ENCODE measurements at regions not wholly inside any gene's neighbourhood (a gene's known extent, or its start where the extent isn't known, plus 50 kb on each side); places are given as distances from the start of the nearest gene placed in this dataset.
A peak's percentile ranks its signal among the peaks of the same experiment; 100 is the strongest.
"Not testable (repeated sequence)": the region's sequence is repeated elsewhere in the genome, so short reads cannot be mapped to it uniquely, and the experiment has no call there.

DNA sequence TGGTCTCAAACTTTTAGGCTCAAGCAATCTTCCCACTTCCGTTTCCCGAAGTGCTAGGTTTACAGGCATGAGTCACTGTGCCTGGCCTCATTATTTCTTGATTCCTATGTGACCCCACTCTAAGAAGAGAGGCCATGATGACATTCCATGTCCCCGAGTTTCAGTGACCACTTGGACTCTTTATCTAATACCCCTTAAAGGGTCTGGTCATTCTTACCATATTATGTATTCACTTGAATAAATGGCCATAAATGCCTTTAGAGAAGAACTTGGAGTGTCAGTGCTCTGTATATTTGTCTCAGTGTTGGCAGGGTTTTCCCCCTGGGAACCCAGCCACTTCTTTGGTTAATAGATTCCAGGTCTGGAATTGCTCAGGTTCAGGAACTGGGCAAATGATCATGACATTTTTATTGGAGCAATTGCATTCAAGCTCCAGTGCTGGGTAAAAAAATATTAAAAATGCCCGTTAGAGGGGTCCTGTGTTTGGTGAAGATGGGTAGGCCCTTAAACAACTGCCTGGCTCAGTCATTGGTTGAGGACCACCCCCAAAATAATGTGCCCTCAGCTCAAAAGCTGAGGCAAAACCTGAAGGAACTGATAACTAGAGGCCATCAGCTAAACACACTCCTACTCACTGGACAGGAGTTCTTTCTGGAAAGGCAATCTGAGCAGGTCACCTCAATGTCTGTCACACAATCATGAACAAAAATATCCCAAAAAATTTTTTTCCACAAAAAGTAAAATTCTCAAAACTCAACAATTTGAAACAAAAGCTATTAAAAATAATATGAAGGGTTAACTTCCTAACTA, 186.6 kb upstream of the ZNF608 start:
- DNase-seq, result no peak

DNA sequence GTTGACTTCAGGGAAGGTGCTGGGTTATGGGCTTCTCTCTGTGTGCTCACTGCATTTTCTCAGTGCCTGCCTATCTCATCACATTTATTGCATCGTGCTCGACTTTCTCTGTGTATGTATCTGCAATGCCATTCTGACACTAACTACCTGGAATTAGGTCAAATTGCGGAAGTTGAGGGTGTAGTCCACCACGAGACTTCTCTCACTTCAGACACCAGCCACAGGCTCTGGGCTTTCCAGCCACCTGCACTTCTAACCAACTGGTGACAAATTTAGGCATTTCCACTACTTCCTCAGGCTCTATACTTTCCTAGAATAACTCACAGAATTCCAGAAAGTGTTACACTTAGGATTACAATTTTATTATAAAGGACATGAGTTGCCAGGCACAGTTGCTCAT, 188.6 kb upstream of the ZNF608 start:
- DNase-seq, result no peak

DNA sequence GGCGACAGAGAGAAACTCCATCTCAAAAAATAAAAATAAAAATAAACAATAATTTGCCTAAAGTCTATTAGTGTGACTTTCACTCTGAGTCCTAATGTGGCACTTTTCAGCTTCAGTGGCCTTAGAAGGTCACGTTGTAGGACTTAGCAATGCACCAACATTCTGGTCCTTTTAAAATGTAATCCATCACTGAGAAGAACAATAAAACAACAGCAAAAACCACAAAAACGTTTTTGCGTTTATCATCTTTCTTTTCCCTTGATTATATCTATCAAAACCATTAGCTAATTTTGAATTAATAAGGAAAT, 190.1 kb upstream of the ZNF608 start:
- DNase-seq, result no peak

DNA sequence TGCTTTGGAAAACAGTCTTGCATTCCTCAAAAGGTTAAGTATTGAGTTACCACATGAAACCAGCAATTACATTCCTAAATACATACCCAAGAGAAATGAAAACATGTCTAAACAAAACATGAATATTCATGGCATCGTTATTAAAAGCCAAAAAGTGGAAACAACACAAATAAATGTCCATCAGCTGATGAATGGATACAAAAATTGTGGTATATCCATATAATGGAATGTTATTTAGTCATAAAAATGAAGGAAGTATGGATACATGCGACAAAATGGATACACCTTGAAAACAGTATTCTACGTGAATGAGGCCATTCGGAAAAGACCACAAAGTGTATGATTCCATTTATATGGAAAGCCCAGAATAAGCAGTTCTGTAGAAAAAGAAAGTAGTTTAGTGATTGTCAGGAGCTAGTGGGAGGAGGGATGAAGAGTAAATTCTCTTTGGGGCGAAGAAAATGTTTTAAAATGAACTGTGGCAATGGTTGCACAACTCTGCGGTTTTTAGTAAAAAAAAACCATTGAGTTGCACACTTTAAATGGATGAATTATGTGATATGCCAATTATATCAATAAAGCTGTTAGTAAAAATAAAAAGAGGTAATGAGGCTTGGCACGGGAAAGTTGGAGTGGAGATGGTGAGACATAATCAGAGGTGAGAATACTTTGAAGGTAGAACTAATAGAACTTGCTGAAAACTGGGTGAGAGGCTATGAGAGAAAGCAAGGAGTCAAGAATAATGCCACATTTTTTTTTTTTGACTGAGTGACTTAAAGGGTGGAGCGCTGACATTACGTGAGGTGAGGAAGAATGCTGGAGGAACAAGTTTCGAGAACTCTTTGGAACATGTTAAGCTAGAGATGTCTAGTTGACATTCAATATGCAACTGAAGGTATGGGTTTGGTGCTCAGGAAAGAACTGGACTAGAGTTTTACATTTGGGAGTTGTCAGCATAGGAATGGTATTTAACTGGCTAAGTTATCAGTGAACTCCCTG, 194.9 kb upstream of the ZNF608 start:
- DNase-seq, result no peak

DNA sequence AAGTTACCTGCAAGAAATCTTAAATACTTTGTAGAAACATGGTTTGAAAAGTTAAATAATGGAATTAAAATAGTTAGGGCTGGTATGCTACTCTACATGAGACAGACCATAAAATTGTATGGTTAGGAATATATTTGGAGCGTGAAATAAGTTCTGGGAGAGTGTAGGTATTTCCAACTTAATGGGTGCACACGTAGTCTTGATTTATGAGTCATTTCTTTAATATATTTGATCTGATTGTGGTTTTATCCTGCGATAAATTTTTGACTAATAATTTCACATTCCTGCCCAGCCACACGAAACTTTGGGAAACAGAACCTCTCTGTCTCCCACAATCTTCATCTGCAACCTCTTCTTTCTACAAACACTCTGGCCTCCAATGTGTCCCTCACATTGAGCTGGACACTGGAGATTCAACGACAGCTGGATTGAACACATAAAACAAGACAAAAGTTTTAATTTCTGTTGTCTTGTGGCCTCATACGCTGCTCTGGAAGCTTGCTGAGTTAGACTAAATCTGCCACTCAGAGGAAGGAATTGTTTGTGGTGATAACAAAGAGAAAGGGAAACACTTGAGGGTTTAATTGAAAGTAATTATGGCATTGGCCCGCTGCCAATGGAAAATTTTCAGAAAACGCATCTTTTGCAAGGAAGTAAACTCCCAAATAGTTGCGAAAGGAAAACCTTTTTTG, 201.8 kb upstream of the ZNF608 start:
- DNase-seq, result peak; percentile 90

DNA sequence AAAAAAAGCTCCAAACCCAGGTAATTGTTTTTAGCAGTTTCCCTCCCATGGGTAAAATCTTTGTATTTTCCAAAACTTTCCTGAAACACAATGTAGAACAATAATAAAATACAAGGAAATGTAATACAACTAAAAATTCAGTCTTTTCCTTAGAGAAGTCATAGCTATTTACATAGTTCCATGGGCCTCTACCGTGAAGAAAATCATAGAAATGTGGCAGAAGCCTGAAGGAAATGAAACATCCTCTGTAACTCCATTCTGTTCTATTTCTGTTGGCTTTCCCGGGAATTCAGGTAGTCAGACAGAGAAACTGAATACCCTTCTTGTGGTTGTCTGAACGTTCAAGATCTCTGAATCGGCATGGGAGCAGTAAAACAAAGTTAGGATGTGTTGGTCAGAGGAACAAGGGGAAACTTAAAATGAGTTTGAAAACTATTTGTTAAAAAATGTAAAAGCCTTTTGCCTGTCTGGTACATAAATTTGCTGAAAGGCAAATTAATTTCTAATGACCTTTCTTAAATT, 202.4 kb upstream of the ZNF608 start:
- DNase-seq, result peak; percentile 55

DNA sequence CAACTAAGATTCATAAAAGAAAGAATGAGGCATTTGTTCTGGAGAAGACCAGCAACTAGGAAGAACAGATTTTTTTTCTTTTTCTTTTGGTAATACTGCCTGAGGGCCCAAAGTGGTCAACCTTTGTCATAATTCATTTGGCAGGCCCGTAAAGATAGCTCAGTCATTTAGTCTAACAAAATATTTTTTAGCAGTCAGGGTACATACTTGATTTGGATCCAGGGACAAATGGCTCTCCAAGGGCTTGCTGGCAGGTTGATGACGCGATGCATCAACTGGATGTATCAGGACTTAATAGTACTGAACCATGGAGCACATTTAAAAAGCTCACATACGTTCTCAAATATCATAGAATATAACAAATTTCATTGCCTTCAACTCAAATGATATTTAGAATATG, 203.4 kb upstream of the ZNF608 start:
- no peak for DNase-seq

DNA sequence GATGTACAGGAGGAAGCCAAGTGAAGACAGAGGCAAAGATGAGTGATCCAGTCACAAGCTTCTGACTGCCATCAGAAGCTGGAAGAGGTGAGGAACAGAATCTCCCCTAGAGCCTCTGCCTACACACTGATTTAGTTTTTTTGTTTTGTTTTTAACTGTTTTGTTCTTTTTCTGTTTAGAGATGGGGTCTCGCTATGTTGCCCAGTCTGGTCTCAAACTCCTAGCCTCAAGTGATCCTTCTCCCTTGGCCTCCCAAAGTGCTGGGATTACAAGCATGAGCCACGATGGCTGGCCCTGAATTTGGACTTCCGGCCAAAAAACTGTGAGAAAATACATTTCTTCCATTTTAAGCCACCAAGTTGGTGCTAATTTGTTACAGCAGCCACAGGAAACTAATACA, 204.7 kb upstream of the ZNF608 start:
- DNase-seq, result no peak

DNA sequence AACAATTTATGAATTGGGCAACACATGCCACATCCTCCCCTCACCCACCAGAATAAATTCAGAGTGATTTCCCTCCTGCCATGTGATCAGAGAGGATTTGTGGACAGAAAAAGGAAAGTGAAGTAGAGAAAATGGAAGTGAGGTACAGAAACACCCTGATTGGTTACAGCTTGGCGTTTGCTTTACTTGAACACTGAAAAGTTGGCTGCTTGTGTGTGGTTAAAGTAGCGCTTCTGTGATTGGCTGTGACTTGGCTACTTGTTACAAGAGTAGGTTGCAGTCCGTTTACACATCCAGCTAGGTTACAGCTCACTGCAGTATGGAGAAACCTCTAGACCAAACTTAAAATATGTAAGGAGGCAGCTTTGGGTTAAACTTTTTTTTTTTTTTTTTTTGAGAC, 205.2 kb upstream of the ZNF608 start:
- DNase-seq, result no peak

DNA sequence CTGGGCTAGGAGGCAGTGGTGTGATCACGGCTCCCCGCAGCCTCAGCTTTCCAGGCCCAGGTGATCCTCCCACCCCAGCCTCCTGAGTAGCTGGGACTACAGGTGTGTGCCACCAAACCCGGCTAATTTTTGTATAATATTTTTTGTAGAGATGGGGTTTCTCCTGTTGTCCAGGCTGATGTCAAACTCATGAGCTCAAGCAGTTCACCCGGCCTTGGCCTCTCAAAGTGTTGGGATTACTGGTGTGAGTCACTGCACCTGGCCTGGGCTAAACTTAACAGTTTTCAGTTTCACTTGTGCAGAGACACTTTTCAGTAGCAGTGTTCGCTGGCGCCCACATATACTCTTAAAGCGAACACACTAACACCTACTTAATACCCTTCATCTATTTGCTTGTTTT, 205.6 kb upstream of the ZNF608 start:
- DNase-seq, result no peak

DNA sequence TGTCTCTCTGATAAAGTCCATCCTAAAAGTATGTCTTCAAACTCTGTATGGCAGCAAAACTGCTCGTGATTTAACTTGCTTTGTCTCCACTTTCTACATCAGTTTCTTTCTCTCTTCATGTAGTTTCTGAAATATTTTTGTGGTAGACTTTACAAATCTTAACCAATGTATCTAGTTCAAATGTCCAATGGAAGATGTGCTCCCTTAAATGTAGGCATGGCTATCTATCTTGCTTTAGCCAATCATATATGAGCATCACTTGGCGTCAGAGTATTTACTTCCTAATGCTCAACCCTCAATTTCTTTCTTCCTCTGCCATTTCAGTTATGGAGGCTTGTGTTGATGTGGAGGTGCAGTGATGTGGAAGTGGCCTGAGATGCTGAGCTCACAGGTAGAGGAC, 206.1 kb upstream of the ZNF608 start:
- DNase-seq, result no peak

DNA sequence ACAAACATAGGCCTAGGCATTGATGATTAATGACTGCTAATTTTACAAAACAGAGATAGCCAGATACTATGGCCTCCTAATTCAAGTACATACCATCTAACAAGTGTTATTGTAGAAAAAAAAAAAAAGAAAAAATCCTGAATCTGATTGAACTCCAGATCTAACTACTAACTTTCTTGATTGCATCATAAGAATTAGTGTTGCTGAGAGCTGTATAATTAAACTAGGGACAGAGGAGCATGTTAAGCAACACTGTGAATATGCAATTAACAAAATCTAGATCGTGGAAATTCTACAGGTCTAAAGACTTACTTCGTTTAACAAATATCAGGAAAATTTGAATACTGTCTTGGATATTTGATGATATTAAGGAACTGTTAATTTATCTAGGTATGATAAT, 208.3 kb upstream of the ZNF608 start:
- DNase-seq, result no peak

DNA sequence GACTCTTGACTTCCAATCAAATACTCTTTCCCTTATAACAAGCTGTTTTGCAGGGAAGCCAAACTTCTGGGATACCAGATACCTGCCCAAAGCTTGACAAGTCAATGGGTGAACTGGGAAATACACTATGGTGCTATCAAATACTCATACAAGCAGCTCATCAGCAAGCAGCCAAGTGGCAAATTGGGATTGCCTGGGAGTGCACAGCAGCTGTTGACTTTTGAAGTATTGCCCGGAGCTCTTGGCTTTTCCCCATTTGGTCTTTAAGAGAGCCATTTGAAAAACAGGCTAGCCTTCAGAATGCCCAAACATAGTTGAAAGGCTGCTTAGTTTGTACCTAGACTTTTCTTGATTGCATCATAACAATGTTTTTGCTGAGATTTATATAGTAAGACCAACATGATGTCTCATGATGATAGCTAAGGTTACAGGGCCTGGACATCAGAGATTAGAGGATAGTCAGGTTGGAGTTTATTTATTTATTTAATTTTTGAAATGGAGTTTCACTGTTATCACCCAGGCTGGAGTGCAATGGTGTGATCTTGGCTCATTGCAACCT, 210.1 kb upstream of the ZNF608 start:
- DNase-seq, result peak; percentile 18

DNA sequence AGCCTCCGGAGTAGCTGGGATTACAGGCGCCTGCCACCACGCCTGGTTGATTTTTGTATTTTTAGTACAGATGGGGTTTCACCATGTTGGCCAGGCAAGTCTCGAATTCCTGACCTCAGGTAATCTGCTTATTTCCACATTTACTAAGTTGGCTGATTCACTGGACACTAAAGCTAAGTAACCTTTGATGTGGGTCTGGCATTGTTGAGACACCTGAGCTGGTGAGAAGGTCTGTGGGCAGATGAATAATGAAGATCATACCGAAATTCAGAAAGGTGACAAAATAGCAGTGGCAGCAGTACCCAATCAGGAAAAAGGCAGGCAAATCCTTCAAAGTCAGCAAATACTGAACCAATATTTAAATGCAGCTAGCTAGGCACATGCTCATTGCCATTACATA, 210.6 kb upstream of the ZNF608 start:
- no peak for DNase-seq

DNA sequence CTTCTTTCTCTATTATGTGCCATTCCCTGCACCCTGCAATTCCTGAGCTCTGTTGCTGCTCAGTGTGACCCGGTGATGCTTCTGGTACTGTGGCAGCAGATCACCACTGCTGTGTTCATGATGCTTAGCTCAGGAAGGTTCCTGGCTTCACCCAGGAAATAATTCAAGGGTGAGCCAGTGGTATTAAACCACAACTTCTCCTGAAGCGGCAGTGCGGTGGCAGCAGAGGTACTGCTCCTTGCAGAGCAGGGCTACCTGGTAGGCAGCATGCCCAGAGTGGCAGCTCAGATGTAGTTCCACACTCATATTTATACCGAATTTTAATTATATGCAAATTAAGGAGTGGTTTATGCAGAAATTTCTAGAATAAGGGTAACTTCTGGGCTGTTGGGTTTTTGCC, 213.8 kb upstream of the ZNF608 start:
- no peak for DNase-seq

DNA sequence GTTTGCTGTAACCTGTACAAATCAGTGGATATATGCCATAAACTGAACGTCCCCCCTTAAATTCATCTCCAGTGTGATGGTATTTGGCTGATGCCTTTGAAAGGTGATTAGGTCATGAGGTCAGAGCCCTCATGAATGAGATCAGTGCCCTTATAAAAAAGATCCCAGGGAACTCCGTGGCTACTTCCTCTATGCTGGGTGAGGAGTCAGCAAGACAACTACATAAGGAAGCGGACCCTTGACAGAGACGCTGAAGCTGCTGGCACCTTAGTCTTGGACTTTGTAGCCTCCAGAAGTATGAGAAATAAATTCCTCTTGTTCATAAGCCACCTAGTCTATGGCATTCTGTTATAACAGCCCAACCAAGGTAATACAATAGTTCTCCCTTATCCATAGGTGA, 215.1 kb upstream of the ZNF608 start:
- no peak for DNase-seq

DNA sequence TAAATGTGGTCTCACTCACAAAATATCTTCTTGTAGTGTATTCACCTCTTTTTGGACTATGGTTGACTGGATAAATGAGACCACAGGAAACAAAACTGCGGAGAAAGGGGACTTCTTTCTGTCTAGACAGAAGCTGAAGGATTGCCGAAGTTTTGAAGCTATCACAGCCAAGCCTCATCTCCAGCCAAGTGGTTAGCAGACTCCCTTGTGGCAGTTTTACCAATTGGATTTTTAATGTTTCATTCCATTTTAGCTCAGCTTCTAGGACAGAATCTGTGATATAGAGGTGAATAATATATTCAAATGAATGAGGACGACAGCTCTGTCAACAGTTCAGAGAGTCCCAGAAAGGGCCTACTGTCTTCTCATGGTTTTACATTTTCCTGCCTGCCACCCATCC, 215.7 kb upstream of the ZNF608 start:
- peak; percentile 18 for DNase-seq

DNA sequence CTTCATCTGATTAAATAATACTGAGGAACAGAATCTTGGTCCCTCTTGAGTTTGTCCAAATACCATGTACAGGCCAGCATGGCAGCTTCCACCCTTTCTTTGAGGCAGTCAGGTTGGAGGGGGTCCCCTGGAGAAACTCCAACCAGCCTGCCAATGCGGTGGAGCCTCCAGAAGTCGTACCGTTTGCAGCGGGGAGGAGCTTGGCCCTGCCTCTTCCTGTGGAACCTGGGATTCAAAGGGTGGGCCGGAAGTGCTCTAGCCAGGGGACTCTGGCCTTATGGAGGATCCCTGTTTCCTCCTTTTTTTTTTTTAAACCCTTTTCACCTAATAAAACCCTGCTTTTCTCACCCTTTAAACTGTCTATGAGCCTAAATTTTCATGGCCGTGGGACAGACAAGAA, 216.3 kb upstream of the ZNF608 start:
- DNase-seq, result no peak

DNA sequence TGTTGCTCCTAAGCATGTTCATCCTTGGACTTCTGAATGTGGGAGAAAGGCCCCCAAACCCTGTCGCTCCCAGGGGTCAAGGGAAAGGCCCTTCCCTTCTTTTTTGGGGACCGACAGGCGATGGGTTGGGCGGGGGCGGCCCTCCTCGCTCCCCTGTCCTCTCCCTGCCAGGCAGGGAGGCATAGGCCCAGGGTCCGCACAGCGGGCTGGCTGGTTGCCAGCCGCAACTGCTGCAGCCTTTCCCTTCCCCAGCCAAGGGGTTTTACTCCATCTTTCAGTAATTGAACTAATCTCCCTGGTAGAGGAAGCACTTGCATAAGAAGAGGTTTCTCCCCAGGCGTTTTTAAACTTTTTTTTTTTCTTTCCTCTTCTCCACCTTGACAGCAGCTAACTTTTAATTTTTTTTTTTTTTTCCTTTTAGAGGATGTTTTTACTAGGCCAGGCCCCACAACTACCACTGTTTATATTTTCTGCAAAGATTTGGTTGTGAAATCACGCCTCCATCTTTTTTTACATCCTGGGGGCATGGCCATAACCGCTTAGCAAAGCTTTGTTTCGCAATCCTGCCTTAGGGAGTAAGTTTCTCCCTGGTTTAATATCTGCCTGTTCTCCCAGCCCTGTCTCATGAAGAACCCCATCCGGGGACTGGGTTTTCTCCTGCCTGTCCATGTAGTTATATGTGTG, 216.9 kb upstream of the ZNF608 start:
- peak; percentile 57 for DNase-seq

DNA sequence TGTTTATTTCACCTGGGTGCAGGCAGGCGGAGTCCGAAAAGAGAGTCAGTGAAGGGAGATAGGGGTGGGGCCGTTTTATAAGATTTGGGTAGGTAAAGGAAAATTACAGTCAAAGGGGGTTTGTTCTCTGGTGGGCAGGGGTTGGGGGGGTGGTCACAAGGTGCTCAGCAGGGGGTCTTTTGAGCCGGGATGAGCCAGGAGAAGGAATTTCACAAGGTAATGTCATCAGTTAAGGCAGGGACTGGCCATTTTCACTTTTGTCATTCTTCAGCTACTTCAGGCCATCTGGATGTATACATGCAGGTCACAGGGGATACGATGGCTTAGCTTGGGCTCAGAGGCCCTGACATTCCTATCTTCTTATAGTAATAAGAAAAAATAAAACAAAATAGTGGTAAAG, 220.3 kb upstream of the ZNF608 start:
- not testable (repeated sequence) for DNase-seq

DNA sequence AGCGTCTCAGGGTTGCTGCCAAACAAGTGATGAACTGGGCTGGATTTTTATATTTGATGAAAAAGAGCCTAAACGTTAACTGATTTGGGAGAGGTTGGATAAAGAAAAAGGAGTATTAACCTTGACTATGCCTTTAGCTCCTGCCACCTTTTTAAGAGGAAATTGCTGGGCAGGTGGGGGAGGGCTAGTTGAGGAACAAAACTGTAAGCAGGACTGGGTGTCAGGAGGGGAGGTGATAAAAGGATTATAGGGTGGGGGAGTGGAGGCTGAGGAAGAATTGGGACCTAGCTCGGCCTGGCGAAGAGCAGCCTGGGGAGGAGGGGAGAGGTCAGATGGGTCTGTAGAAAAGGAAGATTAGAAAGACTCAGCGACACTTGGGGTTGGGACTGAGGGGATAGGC, 223.9 kb upstream of the ZNF608 start:
- not testable (repeated sequence) for DNase-seq

DNA sequence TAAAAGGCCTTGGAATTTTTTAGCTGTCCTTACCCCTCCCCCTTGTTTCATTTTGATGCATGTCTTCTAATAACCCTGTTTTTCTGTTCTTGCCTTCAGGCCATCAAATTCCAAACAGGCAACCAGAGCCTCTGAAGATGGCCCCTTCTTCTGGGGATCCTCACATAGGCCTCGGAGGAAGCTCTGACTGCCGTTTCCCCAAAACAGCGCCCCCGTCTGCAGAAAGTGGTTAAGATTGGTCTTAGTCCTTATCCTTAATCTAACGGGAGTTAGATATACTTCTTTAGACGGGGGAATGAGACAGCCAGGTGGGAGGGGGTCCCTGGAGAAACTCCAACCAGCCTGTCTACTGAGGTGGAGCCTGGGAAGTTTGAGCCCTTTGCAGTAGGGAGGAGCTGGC, 226.3 kb upstream of the ZNF608 start:
- no peak for DNase-seq
